ENCODE measurements at regions not wholly inside any gene's neighbourhood (a gene's known extent, or its start where the extent isn't known, plus 50 kb on each side); places are given as distances from the start of the nearest gene placed in this dataset.

DNA sequence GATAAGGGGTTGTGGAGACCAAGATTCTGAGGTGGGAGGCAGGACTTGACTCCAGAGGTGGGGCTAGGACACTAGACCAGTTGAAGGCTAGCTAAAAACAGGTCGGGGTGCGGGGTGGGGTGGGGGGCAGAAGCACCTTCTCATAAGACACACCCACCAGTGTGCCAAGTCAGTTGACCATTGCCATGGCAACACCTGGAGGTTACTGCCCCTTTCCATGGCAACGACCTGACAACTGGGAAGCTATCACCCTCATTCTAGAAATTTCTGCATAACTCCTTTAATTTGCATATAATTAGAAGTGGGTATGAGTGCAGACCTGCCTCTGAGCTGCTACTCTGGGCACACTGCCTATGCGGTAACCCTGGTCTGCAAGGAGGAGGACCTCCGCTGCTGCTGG lies 53.9 kb upstream of the ALOX12 start:
- TF ChIP-seq, protein P1, sequence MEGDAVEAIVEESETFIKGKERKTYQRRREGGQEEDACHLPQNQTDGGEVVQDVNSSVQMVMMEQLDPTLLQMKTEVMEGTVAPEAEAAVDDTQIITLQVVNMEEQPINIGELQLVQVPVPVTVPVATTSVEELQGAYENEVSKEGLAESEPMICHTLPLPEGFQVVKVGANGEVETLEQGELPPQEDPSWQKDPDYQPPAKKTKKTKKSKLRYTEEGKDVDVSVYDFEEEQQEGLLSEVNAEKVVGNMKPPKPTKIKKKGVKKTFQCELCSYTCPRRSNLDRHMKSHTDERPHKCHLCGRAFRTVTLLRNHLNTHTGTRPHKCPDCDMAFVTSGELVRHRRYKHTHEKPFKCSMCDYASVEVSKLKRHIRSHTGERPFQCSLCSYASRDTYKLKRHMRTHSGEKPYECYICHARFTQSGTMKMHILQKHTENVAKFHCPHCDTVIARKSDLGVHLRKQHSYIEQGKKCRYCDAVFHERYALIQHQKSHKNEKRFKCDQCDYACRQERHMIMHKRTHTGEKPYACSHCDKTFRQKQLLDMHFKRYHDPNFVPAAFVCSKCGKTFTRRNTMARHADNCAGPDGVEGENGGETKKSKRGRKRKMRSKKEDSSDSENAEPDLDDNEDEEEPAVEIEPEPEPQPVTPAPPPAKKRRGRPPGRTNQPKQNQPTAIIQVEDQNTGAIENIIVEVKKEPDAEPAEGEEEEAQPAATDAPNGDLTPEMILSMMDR (IDR thresholded peaks at IDR 0.05): no peak
- TF ChIP-seq POLR2A (IDR thresholded peaks at IDR 0.05): no peak
